Endothelial cell (in vitro differentiated cells): ENCODE measurements at regions not wholly inside any gene's neighbourhood (a gene's known extent, or its start where the extent isn't known, plus 50 kb on each side); places are given as distances from the start of the nearest gene placed in this dataset.
"Not testable (repeated sequence)": the region's sequence is repeated elsewhere in the genome, so short reads cannot be mapped to it uniquely, and the experiment has no call there.

Experiments
- DNase-seq: peaks from one replicate; pipeline ENCODE4 v3.0.0; 2021; ENCODE audit warnings: low spot score
- H3K27ac Mint-ChIP-seq: one replicate; pipeline ENCODE4 v1.8.0; 2021; ENCODE audit warnings: mixed read lengths, inconsistent platforms; ENCODE audit not compliant: unreplicated experiment
- H3K27me3 Mint-ChIP-seq: one replicate; pipeline ENCODE4 v1.8.0; 2021; ENCODE audit warnings: mild to moderate bottlenecking, moderate library complexity, mixed read lengths, inconsistent platforms; ENCODE audit not compliant: unreplicated experiment
- H3K36me3 Mint-ChIP-seq: one replicate; pipeline ENCODE4 v1.8.0; 2021; ENCODE audit warnings: mild to moderate bottlenecking, low read depth, mixed read lengths, inconsistent platforms; ENCODE audit not compliant: unreplicated experiment
- H3K4me1 Mint-ChIP-seq: one replicate; pipeline ENCODE4 v1.8.0; 2021; ENCODE audit warnings: mild to moderate bottlenecking, mixed read lengths, inconsistent platforms; ENCODE audit not compliant: unreplicated experiment
- H3K4me3 Mint-ChIP-seq: one replicate; pipeline ENCODE4 v1.8.0; 2021; ENCODE audit warnings: mild to moderate bottlenecking, mixed read lengths, inconsistent platforms; ENCODE audit not compliant: unreplicated experiment
- H3K9me3 Mint-ChIP-seq: one replicate; pipeline ENCODE4 v1.8.0; 2021; ENCODE audit warnings: mixed read lengths, inconsistent platforms; ENCODE audit not compliant: unreplicated experiment
- TF ChIP-seq, protein P1 (sequence below): fragments of 200-600 bp; sonication (generic); IDR thresholded peaks from one replicate; pipeline ENCODE4 v1.5.0; 2021; ENCODE audit warnings: antibody characterized with exemption; ENCODE audit not compliant: unreplicated experiment

DNA sequence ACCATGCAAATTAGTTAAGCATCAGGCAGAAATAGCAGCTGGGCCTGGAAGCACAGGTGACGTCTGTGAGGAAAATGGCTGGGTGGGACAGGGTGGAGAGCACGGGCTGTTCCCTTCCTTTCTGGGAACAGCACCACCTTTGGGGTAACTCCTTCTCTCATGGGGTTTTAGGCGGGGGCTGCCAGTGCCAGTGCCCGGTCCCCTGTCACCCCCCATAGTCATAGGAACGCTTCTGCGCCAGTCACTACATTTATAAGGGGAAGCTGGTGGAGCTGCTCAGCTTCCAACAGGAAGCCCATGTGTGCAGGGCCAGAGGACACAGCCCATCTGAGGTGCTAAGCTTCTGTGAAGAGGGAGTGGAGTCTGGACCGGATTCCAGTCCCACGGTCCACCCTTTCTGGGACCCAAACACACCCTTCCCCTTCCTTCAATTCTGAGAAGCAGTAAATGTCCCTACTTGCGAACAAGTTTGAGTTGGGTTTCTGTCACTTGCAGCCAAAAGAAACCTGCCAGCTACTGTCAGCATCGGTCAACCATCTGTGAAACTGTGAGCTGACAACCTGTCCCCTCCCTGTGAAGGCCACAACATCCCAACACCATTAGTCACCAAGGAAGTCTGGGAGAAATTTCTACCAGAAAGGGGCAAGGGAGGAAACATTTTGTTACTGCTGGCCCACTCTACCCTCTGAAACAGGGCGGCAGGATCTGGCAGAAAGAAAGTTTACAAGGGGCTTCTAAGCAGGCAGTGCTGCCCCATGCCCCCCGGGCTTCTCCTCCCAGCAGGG is 86.0 kb upstream of the AMZ2 start:
- Mint-ChIP-seq H3K4me3 (no peak overlapping the region), H3K27ac (no peak overlapping the region), H3K27me3 (no peaks in the 10 kb centered on the region), H3K9me3 (no peaks in the 10 kb centered on the region), H3K36me3 (no peaks in the 10 kb centered on the region), H3K4me1 (peaks cover 8% of the 10 kb centered on the region)
- no peak for DNase-seq
- TF ChIP-seq, protein P1, sequence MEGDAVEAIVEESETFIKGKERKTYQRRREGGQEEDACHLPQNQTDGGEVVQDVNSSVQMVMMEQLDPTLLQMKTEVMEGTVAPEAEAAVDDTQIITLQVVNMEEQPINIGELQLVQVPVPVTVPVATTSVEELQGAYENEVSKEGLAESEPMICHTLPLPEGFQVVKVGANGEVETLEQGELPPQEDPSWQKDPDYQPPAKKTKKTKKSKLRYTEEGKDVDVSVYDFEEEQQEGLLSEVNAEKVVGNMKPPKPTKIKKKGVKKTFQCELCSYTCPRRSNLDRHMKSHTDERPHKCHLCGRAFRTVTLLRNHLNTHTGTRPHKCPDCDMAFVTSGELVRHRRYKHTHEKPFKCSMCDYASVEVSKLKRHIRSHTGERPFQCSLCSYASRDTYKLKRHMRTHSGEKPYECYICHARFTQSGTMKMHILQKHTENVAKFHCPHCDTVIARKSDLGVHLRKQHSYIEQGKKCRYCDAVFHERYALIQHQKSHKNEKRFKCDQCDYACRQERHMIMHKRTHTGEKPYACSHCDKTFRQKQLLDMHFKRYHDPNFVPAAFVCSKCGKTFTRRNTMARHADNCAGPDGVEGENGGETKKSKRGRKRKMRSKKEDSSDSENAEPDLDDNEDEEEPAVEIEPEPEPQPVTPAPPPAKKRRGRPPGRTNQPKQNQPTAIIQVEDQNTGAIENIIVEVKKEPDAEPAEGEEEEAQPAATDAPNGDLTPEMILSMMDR: no peak

DNA sequence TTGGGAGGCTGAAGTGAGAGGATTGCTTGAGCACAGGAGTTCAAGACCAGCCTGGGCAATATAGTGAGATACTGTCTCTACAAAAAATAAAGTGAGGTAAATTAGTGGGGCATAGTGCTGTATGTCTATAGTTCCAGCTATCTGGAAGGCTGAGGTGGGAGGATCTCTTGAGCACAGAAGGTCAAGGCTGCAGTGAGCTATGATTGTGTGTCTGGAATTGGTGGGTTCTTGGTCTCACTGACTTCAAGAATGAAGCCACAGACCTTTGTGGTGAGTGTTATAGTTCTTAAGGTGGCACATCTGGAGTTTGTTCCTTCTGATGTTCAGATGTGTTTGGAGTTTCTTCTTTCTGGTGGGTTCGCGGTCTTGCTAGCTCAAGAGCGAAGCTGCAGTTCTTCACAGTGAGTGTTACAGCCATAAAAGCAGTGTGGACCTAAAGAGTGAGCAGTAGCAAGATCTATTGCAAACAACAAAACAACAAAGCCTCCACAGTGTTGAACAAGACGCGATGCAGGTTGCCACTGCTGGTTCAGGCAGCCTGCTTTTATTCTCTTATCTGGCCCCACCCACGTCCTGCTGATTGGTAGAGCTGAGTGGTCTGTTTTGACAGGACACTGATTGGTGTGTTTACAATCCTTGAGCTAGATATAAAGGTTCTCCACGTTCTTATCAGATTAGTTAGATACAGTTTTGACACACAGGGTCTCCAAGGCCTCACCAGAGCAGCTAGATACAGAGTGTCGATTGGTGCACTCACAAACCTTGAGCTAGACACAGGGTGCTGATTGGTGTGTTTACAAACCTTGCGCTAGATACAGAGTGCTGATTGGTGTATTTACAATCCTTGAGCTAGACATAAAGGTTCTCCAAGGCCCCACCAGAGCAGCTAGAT is 79.3 kb upstream of the AMZ2 start:
- H3K9me3 Mint-ChIP-seq, H3K36me3 Mint-ChIP-seq, DNase-seq, H3K4me1 Mint-ChIP-seq, H3K27ac Mint-ChIP-seq, H3K27me3 Mint-ChIP-seq, H3K4me3 Mint-ChIP-seq: not testable (repeated sequence)

DNA sequence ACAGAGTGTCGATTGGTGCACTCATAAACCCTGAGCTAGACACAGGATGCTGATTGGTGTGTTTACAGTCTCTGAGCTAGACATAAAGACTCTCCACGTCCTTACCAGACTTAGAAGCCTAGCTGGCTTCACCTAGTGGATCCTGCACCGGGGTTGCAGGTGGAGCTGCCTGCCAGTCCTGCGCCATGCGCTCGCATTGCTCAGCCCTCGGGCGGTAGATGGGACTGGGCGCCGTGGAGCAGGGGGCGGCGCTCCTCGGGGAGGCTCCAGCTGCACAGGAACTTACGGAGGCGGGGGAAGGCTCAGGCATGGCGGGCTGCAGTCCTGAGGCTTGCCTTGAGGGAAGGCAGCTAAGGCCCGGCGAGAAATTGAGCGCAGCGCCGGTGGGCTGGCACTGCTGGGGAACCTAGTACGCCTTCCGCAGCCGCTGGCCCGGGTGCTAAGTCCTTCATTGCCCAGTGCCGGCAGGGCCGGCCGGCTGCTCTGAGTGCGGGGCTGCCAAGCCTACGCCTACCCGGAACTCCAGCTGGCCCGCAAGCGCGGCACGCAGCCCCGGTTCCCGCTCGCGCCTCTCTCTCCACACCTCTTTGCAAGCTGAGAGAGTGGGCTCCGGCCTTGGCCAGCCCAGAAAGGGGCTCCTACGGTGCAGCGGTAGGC is 78.5 kb upstream of the AMZ2 start:
- not testable (repeated sequence) for H3K36me3 Mint-ChIP-seq, DNase-seq, H3K9me3 Mint-ChIP-seq, H3K4me3 Mint-ChIP-seq, H3K27ac Mint-ChIP-seq, H3K4me1 Mint-ChIP-seq, H3K27me3 Mint-ChIP-seq

DNA sequence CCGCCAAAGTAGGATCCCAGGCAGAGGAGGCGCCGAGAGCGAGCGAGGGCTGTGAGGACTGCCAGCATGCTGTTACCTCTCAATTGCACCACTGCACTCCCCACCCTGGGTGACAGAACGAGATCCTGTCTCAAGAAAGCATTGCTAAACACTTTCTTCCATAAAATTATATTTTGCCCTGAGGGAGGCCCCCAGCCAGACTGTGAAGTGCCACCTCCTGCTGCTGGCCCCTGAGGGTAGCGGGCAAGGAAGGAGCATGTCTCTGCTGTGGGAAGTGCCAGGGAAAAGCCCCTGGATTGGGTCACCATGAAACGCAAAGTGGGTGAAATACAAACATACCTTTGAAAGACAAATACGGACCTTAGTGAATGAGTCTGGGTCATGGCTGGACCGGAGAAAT is 78.0 kb upstream of the AMZ2 start:
- Mint-ChIP-seq H3K27ac (no peak overlapping the region), H3K36me3 (no peaks in the 10 kb centered on the region), H3K4me3 (no peak overlapping the region), H3K9me3 (no peaks in the 10 kb centered on the region), H3K4me1 (peaks cover 7% of the 10 kb centered on the region), H3K27me3 (peaks cover 4% of the 10 kb centered on the region)
- TF ChIP-seq, protein P1: no peak
- DNase-seq: no peak

DNA sequence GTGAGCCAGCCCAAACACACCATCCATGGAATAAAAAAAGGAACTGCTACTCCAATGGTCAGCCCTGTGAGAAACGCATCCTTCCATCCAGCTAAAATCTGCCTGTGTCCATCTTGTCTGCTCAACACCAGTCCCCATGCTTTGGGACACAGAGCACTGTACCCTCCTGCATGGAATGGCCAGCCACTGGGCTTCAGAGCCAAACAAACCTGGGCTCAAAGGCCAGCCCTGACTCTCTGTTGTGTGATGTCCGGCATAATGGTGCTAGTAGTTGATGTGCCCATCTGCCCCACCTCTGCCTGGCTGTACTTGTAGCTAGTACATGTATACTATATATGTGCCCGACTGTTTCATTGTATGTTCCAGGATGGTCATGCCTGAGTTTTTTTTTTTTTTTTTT is 77.6 kb upstream of the AMZ2 start:
- no peak for DNase-seq
- peaks cover 4% of the 10 kb centered on the region for H3K27me3 Mint-ChIP-seq
- H3K4me3 Mint-ChIP-seq: no peak overlapping the region
- H3K4me1 Mint-ChIP-seq: peaks cover 4% of the 10 kb centered on the region
- H3K27ac Mint-ChIP-seq: no peak overlapping the region
- no peaks in the 10 kb centered on the region for H3K36me3 Mint-ChIP-seq
- no peaks in the 10 kb centered on the region for H3K9me3 Mint-ChIP-seq
- TF ChIP-seq, protein P1: no peak
